22Rv1 (cell line): ENCODE measurements at regions not wholly inside any gene's neighbourhood (a gene's known extent, or its start where the extent isn't known, plus 50 kb on each side); places are given as distances from the start of the nearest gene placed in this dataset.

ENCODE experiments used
- CTCF ChIP-seq: fragments of 450-650 bp; IDR thresholded peaks from 2 replicates; pipeline ENCODE4 v1.5.1; 2017; ENCODE audit warnings: mild to moderate bottlenecking
- ZFX ChIP-seq: fragments of 450-650 bp; IDR thresholded peaks from 2 replicates; pipeline ENCODE4 v1.6.1; 2017; ENCODE audit warnings: antibody characterized with exemption, borderline replicate concordance

- TF ChIP-seq CTCF (no peak), ZFX (no peak)
Measured at GRCh38 chr6:105545228-105545920, 142.5 kb upstream of the PREP start.
